IMR-90 (cell line): ENCODE measurements at regions not wholly inside any gene's neighbourhood (a gene's known extent, or its start where the extent isn't known, plus 50 kb on each side); places are given as distances from the start of the nearest gene placed in this dataset.
A peak's percentile ranks its signal among the peaks of the same experiment; 100 is the strongest.

Experiments used
- ATAC-seq: fragments of 200-7000 bp; cut with Tn5 transposase; 2 replicates; pipeline ENCODE4 v1.9.1; 2020; ENCODE audit warnings: low read depth, mild to moderate bottlenecking, moderate library complexity
- BruUV-seq: library from RNA; stranded (reverse); fragments of 400-500 nt; replicated peaks from 2 replicates; lab custom pipeline; 2021; lab: Mats Ljungman, UMichigan
- CTCF ChIA-PET: fragments of 300-600 bp; formaldehyde crosslinking; extraction: SDS; loops from one replicate; lab custom pipeline; 2021; ENCODE audit warnings: antibody characterized with exemption; lab: Yijun Ruan, JAX
- POLR2A ChIA-PET: fragments of 300-600 bp; sonication (Branson Sonifier 250); formaldehyde crosslinking; loops from one replicate; lab custom pipeline; 2022; ENCODE audit warnings: antibody characterized with exemption; ENCODE audit not compliant: unreplicated experiment; lab: Charles Lee
- DNase-seq: peaks from one replicate; pipeline ENCODE4 v3.0.0; 2013
- H2AFZ ChIP-seq: replicated peaks from 2 replicates; pipeline ENCODE3; 2013; ENCODE audit warnings: low read length, mild to moderate bottlenecking; ENCODE audit not compliant: poor library complexity
- H2AK5ac ChIP-seq: 2 replicates; pipeline ENCODE4 v1.6.1; 2013; ENCODE audit warnings: low read depth, low read length, inconsistent platforms
- H2AK9ac ChIP-seq: replicated peaks from 2 replicates; pipeline ENCODE3; 2013; ENCODE audit warnings: mild to moderate bottlenecking, low read depth, low read length, moderate library complexity; ENCODE audit not compliant: poor library complexity
- H2BK120ac ChIP-seq: 2 replicates; pipeline ENCODE4 v1.6.1; 2013; ENCODE audit warnings: low read depth, low read length, inconsistent platforms
- H2BK15ac ChIP-seq: 3 replicates; pipeline ENCODE4 v1.6.1; 2013; ENCODE audit warnings: low read depth, low read length, inconsistent platforms
- H2BK20ac ChIP-seq: 2 replicates; pipeline ENCODE4 v1.6.1; 2013; ENCODE audit warnings: low read depth, mild to moderate bottlenecking, inconsistent platforms, low read length, moderate library complexity
- H2BK5ac ChIP-seq: 2 replicates; pipeline ENCODE4 v1.6.1; 2013; ENCODE audit warnings: mild to moderate bottlenecking, low read depth, low read length, inconsistent platforms; ENCODE audit not compliant: poor library complexity, severe bottlenecking
- H3K14ac ChIP-seq: replicated peaks from 2 replicates; pipeline ENCODE4 v1.6.1; 2013; ENCODE audit warnings: low read depth, low read length, inconsistent platforms
- H3K18ac ChIP-seq: 2 replicates; pipeline ENCODE4 v1.6.1; 2013; ENCODE audit warnings: low read depth, low read length, control low read depth
- H3K23ac ChIP-seq: 2 replicates; pipeline ENCODE4 v1.6.1; 2013; ENCODE audit warnings: low read depth, low read length, inconsistent platforms
- H3K27ac ChIP-seq: 2 replicates; pipeline ENCODE4 v1.5.1; 2013; ENCODE audit warnings: mild to moderate bottlenecking, control low read depth, low read length; ENCODE audit not compliant: insufficient read depth
- H3K27me3 ChIP-seq: 2 replicates; pipeline ENCODE4 v1.6.1; 2013; ENCODE audit warnings: low read length; ENCODE audit not compliant: control insufficient read depth, insufficient read depth
- H3K36me3 ChIP-seq: 2 replicates; pipeline ENCODE4 v1.6.1; 2013; ENCODE audit warnings: low read length, mixed read lengths; ENCODE audit not compliant: control insufficient read depth, insufficient read depth
- H3K4ac ChIP-seq: 2 replicates; pipeline ENCODE4 v1.6.1; 2013; ENCODE audit warnings: low read depth, low read length, inconsistent platforms
- H3K4me1 ChIP-seq: 2 replicates; pipeline ENCODE4 v1.6.1; 2013; ENCODE audit warnings: low read length, mixed read lengths; ENCODE audit not compliant: control insufficient read depth, insufficient read depth
- H3K4me2 ChIP-seq: 2 replicates; pipeline ENCODE4 v1.6.1; 2013; ENCODE audit warnings: low read depth, mild to moderate bottlenecking, control low read depth, low read length, moderate library complexity
- H3K4me3 ChIP-seq: 2 replicates; pipeline ENCODE4 v1.5.1; 2013; ENCODE audit warnings: low read depth, mild to moderate bottlenecking, control low read depth, low read length, moderate library complexity; ENCODE audit not compliant: insufficient read depth
- H3K56ac ChIP-seq: 2 replicates; pipeline ENCODE4 v1.6.1; 2013; ENCODE audit warnings: low read length, inconsistent platforms; ENCODE audit not compliant: insufficient read depth; ENCODE audit errors: extremely low read depth
- H3K79me1 ChIP-seq, 2 experiments: 2 replicates each; pipeline ENCODE4 v1.6.1; 2013; ENCODE audit warnings: low read length in 2 of 2, inconsistent platforms in 1 of 2, low read depth in 1 of 2
- H3K9ac ChIP-seq: 2 replicates; pipeline ENCODE4 v1.6.1; 2013; ENCODE audit warnings: low read depth, low read length, control low read depth
- H3K9me1 ChIP-seq: 2 replicates; pipeline ENCODE4 v1.6.1; 2013; ENCODE audit warnings: low read length, inconsistent platforms; ENCODE audit not compliant: insufficient read depth
- H3K9me3 ChIP-seq: 2 replicates; pipeline ENCODE4 v1.6.1; 2013; ENCODE audit warnings: low read length; ENCODE audit not compliant: control insufficient read depth, insufficient read depth
- H4K20me1 ChIP-seq: 2 replicates; pipeline ENCODE4 v1.6.1; 2013; ENCODE audit warnings: low read length, inconsistent platforms; ENCODE audit not compliant: insufficient read depth
- H4K5ac ChIP-seq: 2 replicates; pipeline ENCODE4 v1.6.1; 2013; ENCODE audit warnings: mild to moderate bottlenecking, low read depth, low read length, control low read depth
- H4K8ac ChIP-seq, 2 experiments: 2 replicates each; pipeline ENCODE4 v1.6.1; 2013; ENCODE audit warnings: low read depth in 2 of 2, low read length in 2 of 2, control low read depth in 1 of 2, inconsistent platforms in 1 of 2
- H4K91ac ChIP-seq: 2 replicates; pipeline ENCODE4 v1.6.1; 2013; ENCODE audit warnings: low read depth, low read length, inconsistent platforms; ENCODE audit not compliant: insufficient read depth
- BHLHE40 ChIP-seq: fragments of 150-350 bp; IDR thresholded peaks from 2 replicates; pipeline ENCODE4 v1.6.1; 2016; ENCODE audit warnings: mild to moderate bottlenecking, low read depth, low read length
- CEBPB ChIP-seq: IDR thresholded peaks from 2 replicates; pipeline ENCODE4 v1.6.1; 2012; ENCODE audit warnings: low read depth, low read length, improper control_type of control experiment
- CHD1 ChIP-seq: IDR thresholded peaks from 2 replicates; pipeline ENCODE4 v1.6.1; 2012; ENCODE audit warnings: low read depth, low read length, improper control_type of control experiment
- FOS ChIP-seq: fragments of 150-350 bp; IDR thresholded peaks from 2 replicates; pipeline ENCODE4 v1.6.1; 2016; ENCODE audit warnings: low read depth, low read length
- MAFK ChIP-seq: IDR thresholded peaks from 2 replicates; pipeline ENCODE4 v1.6.1; 2012; ENCODE audit warnings: low read depth, low read length, improper control_type of control experiment
- MAZ ChIP-seq: IDR thresholded peaks from 2 replicates; pipeline ENCODE4 v1.6.1; 2012; ENCODE audit warnings: low read depth, mild to moderate bottlenecking, low read length, improper control_type of control experiment, moderate library complexity, borderline replicate concordance
- MXI1 ChIP-seq: IDR thresholded peaks from 2 replicates; pipeline ENCODE4 v1.6.1; 2012; ENCODE audit warnings: low read depth, mild to moderate bottlenecking, low read length, moderate library complexity, borderline replicate concordance
- NFE2L2 ChIP-seq: fragments of 150-350 bp; IDR thresholded peaks from 2 replicates; pipeline ENCODE4 v1.6.1; 2016; ENCODE audit warnings: low read depth, mild to moderate bottlenecking, low read length
- POLR2A ChIP-seq: IDR thresholded peaks from 2 replicates; pipeline ENCODE4 v1.6.1; 2012; ENCODE audit warnings: mild to moderate bottlenecking, low read depth, low read length
- RAD21 ChIP-seq: IDR thresholded peaks from 2 replicates; pipeline ENCODE4 v1.6.1; 2012; ENCODE audit warnings: low read length, improper control_type of control experiment
- RCOR1 ChIP-seq: IDR thresholded peaks from 2 replicates; pipeline ENCODE4 v1.6.1; 2012; ENCODE audit warnings: mild to moderate bottlenecking, low read length, improper control_type of control experiment; ENCODE audit not compliant: insufficient replicate concordance
- RFX5 ChIP-seq: IDR thresholded peaks from 2 replicates; pipeline ENCODE4 v1.8.0; 2012; ENCODE audit warnings: low read depth, mild to moderate bottlenecking, low read length, moderate library complexity
- SMC3 ChIP-seq: fragments of 150-350 bp; IDR thresholded peaks from 2 replicates; pipeline ENCODE4 v1.6.1; 2016; ENCODE audit warnings: low read depth, mild to moderate bottlenecking, antibody characterized with exemption, low read length, moderate library complexity
- WGBS, 2 experiments: methylation state at CpG; one replicate each; pipeline versions ENCODE4 v1.1.5 to v1.1.7; 2013; ENCODE audit warnings: missing lambda C conversion rate in 2 of 2; ENCODE audit not compliant: insufficient read length in 1 of 2; ENCODE audit errors: extremely low coverage in 2 of 2; 5-methylcytosine and 5-hydroxymethylcytosine counted together
- dilution Hi-C: fragments of 300-500 bp; cut with HindIII; formaldehyde crosslinking; loops from one replicate; pipeline ENCODE4 v1.14.3; 2018; ENCODE audit warnings: low sequenced_read_pairs; ENCODE audit not compliant: unreplicated experiment
- in situ Hi-C: fragments of 300-500 bp; cut with MboI; formaldehyde crosslinking; loops from 3 replicates; pipeline ENCODE4 v1.14.3; 2019; ENCODE audit warnings: low sequenced_read_pairs, inconsistent platforms, mixed read lengths
- intact Hi-C: fragments of 100-400 bp; cut with micrococcal nuclease; formaldehyde crosslinking; loops from 2 replicates; pipeline ENCODE4 v1.10.0; 2022
- TF ChIP-seq, protein P1 (sequence below): fragments of 150-350 bp; IDR thresholded peaks from 2 replicates; pipeline ENCODE4 v1.6.1; 2016; ENCODE audit warnings: low read depth, mild to moderate bottlenecking, low read length, moderate library complexity, borderline replicate concordance
- TF ChIP-seq, protein P2 (sequence below): fragments of 150-350 bp; IDR thresholded peaks from 2 replicates; pipeline ENCODE4 v1.6.1; 2017; ENCODE audit warnings: mild to moderate bottlenecking, antibody characterized with exemption, low read length, low read depth
- TF ChIP-seq, protein P3 (sequence below): conservative IDR thresholded peaks from 2 replicates; pipeline ENCODE4 v1.5.1; 2012; ENCODE audit warnings: mild to moderate bottlenecking, low read depth, low read length, improper control_type of control experiment

DNA sequence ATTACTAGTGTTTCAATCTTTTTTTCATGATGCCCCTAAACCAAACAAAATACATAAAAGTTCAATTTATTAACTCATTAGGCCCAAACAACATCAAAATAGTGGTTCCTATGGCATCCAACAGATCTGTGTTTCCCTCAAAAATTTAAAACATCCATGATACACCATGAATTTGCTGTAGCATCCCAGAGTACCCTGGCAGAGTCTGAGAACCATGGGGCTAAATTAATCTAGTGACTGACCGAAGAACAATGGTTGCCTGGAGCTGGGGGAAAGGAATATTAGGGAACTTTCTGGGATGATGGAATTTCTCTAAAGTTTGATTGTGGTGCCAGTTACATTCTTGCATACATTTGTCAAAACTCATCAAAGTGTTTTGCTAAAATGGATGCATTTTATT is 79.5 kb upstream of the TRIO start:
- H4K8ac ChIP-seq: peak overlapping the region; percentile 13 to 76; a peak in 3 of 4 replicates
- peak overlapping the region; percentile 48; the same call in 1 of the 2 replicates for H2AK5ac ChIP-seq
- H2BK120ac ChIP-seq: peak overlapping the region; percentile 90
- TF ChIP-seq MAFK (no peak), FOS (no peak), CEBPB (no peak), RFX5 (no peak), NFE2L2 (no peak), POLR2A (no peak), CHD1 (no peak), MXI1 (no peak), RCOR1 (no peak), BHLHE40 (no peak), MAZ (no peak), SMC3 (no peak), RAD21 (no peak)
- TF ChIP-seq, protein P1, sequence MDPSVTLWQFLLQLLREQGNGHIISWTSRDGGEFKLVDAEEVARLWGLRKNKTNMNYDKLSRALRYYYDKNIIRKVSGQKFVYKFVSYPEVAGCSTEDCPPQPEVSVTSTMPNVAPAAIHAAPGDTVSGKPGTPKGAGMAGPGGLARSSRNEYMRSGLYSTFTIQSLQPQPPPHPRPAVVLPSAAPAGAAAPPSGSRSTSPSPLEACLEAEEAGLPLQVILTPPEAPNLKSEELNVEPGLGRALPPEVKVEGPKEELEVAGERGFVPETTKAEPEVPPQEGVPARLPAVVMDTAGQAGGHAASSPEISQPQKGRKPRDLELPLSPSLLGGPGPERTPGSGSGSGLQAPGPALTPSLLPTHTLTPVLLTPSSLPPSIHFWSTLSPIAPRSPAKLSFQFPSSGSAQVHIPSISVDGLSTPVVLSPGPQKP: no peak
- TF ChIP-seq, protein P2, sequence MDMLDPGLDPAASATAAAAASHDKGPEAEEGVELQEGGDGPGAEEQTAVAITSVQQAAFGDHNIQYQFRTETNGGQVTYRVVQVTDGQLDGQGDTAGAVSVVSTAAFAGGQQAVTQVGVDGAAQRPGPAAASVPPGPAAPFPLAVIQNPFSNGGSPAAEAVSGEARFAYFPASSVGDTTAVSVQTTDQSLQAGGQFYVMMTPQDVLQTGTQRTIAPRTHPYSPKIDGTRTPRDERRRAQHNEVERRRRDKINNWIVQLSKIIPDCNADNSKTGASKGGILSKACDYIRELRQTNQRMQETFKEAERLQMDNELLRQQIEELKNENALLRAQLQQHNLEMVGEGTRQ: no peak
- TF ChIP-seq, protein P3, sequence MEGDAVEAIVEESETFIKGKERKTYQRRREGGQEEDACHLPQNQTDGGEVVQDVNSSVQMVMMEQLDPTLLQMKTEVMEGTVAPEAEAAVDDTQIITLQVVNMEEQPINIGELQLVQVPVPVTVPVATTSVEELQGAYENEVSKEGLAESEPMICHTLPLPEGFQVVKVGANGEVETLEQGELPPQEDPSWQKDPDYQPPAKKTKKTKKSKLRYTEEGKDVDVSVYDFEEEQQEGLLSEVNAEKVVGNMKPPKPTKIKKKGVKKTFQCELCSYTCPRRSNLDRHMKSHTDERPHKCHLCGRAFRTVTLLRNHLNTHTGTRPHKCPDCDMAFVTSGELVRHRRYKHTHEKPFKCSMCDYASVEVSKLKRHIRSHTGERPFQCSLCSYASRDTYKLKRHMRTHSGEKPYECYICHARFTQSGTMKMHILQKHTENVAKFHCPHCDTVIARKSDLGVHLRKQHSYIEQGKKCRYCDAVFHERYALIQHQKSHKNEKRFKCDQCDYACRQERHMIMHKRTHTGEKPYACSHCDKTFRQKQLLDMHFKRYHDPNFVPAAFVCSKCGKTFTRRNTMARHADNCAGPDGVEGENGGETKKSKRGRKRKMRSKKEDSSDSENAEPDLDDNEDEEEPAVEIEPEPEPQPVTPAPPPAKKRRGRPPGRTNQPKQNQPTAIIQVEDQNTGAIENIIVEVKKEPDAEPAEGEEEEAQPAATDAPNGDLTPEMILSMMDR: no peak
- peaks cover 6% of the 10 kb centered on the region; the same call in 1 of the 2 replicates for H3K9me1 ChIP-seq
- H3K4ac ChIP-seq: peak overlapping the region; percentile 87
- no peaks in the 10 kb centered on the region for H3K36me3 ChIP-seq
- intact Hi-C loops (no loop called here), in situ Hi-C loops (no loop called here), dilution Hi-C loops (no loop called here)
- H3K27me3 ChIP-seq: no peaks in the 10 kb centered on the region
- peak overlapping the region; percentile 80 for H3K14ac ChIP-seq
- H3K4me1 ChIP-seq: peaks cover 15% of the 10 kb centered on the region
- peak overlapping the region; percentile 93; the same call in 1 of the 2 replicates for H3K18ac ChIP-seq
- BruUV-seq: no TSS peak
- peak overlapping the region; percentile 91; the same call in 2 of the 3 replicates for H2BK15ac ChIP-seq
- H3K9ac ChIP-seq: no peak overlapping the region
- no peak overlapping the region for H3K4me3 ChIP-seq
- peak overlapping the region; percentile 85; the same call in 1 of the 2 replicates for H4K5ac ChIP-seq
- DNase-seq: no peak
- peak overlapping the region; percentile 78 for H2BK20ac ChIP-seq
- peak overlapping the region; percentile 97 for H2BK5ac ChIP-seq
- H3K79me1 ChIP-seq: peaks cover 0 to 23% of the 10 kb centered on the region in 2 experiments; a peak in 2 of 4 replicates
- no peak overlapping the region for H3K4me2 ChIP-seq
- no peak for ATAC-seq
- ChIA-PET CTCF (interaction anchor here (1.0 kb wide), 1 partner anchor 9 kb away, joined by 3 read pairs; no protein-coding TSS in a partner anchor), POLR2A (interaction anchor here (1.4 kb wide), 1 partner anchor 93 kb away, joined by 3 read pairs; no protein-coding TSS in a partner anchor)
- H3K23ac ChIP-seq: peak overlapping the region; percentile 29; the same call in 1 of the 2 replicates
- H3K27ac ChIP-seq: no peak overlapping the region
- H4K91ac ChIP-seq: peak overlapping the region; percentile 90
- peak overlapping the region; percentile 9; the same call in 1 of the 2 replicates for H3K56ac ChIP-seq
- no peak overlapping the region for H2AK9ac ChIP-seq
- no CpG with 5 or more reads among the region's 1 CpG for WGBS, 2 experiments
- H2AFZ ChIP-seq: no peak overlapping the region
- no peaks in the 10 kb centered on the region for H4K20me1 ChIP-seq
- no peaks in the 10 kb centered on the region for H3K9me3 ChIP-seq
